SJSA1 (cell line): ENCODE measurements at regions not wholly inside any gene's neighbourhood (a gene's known extent, or its start where the extent isn't known, plus 50 kb on each side); places are given as distances from the start of the nearest gene placed in this dataset.

Source experiments
- DNase-seq, 2 experiments: peaks; one replicate each; pipeline ENCODE4 v3.0.0-alpha.2; 2015 to 2020; ENCODE audit warnings: low spot score in 2 of 2, low read depth in 1 of 2
- H3K27ac ChIP-seq: fragments of 250-450 bp; sonication (Bioruptor Pico); 2 replicates; pipeline ENCODE4 v1.5.1; 2020; ENCODE audit warnings: mild to moderate bottlenecking, moderate library complexity
- H3K27me3 ChIP-seq: fragments of 250-450 bp; sonication (Bioruptor Pico); replicated peaks from 2 replicates; pipeline ENCODE4 v1.5.1; 2020; ENCODE audit warnings: mild to moderate bottlenecking, moderate library complexity
- H3K36me3 ChIP-seq: fragments of 250-450 bp; sonication (Bioruptor Pico); 2 replicates; pipeline ENCODE4 v1.5.1; 2020; ENCODE audit warnings: mild to moderate bottlenecking
- H3K4me1 ChIP-seq: fragments of 250-450 bp; sonication (Bioruptor Pico); replicated peaks from 2 replicates; pipeline ENCODE4 v1.6.1; 2021; ENCODE audit warnings: mild to moderate bottlenecking
- H3K4me3 ChIP-seq: fragments of 250-450 bp; sonication (Bioruptor Pico); 2 replicates; pipeline ENCODE4 v1.5.1; 2020; ENCODE audit warnings: mild to moderate bottlenecking
- H3K9me3 ChIP-seq: fragments of 250-450 bp; sonication (Bioruptor Pico); replicated peaks from 2 replicates; pipeline ENCODE4 v1.5.1; 2020; ENCODE audit warnings: mild to moderate bottlenecking

- no peak for DNase-seq
- no peak overlapping the region for H3K27ac ChIP-seq
- peaks cover 4% of the 10 kb centered on the region for H3K4me1 ChIP-seq
- no peaks in the 10 kb centered on the region for H3K9me3 ChIP-seq
- no peaks in the 10 kb centered on the region for H3K27me3 ChIP-seq
- H3K4me3 ChIP-seq, result no peak overlapping the region
- no peaks in the 10 kb centered on the region for H3K36me3 ChIP-seq
These were observed 154.9 kb downstream of the ZNF608 start for GRCh38 chr5:124591583-124591982.

- Histone ChIP-seq H3K36me3 (no peaks in the 10 kb centered on the region), H3K4me1 (no peaks in the 10 kb centered on the region), H3K4me3 (no peak overlapping the region), H3K27me3 (no peaks in the 10 kb centered on the region), H3K27ac (no peak overlapping the region), H3K9me3 (no peaks in the 10 kb centered on the region)
- DNase-seq, result no peak
These were observed 155.8 kb downstream of the ZNF608 start for GRCh38 chr5:124590686-124591085.

GRCh38 chr5:124587280-124587679 is 159.2 kb downstream of the ZNF608 start:
- Histone ChIP-seq H3K27me3 (no peaks in the 10 kb centered on the region), H3K4me1 (peaks cover 12% of the 10 kb centered on the region), H3K4me3 (no peak overlapping the region), H3K9me3 (no peaks in the 10 kb centered on the region), H3K36me3 (no peaks in the 10 kb centered on the region), H3K27ac (no peak overlapping the region)
- DNase-seq, result no peak

- Histone ChIP-seq H3K9me3 (no peaks in the 10 kb centered on the region), H3K27me3 (no peaks in the 10 kb centered on the region), H3K4me3 (no peak overlapping the region), H3K27ac (no peak overlapping the region), H3K4me1 (peaks cover 12% of the 10 kb centered on the region), H3K36me3 (no peaks in the 10 kb centered on the region)
- no peak for DNase-seq
These were observed 161.3 kb downstream of the ZNF608 start for GRCh38 chr5:124584991-124585715.

GRCh38 chr5:124583469-124584350 is 162.7 kb downstream of the ZNF608 start:
- Histone ChIP-seq H3K27me3 (no peaks in the 10 kb centered on the region), H3K4me1 (peaks cover 12% of the 10 kb centered on the region), H3K36me3 (no peaks in the 10 kb centered on the region), H3K9me3 (no peaks in the 10 kb centered on the region), H3K27ac (no peak overlapping the region), H3K4me3 (no peak overlapping the region)
- DNase-seq, result peak in 1 of 2 experiments; percentile 70

- no peak overlapping the region for H3K27ac ChIP-seq
- H3K36me3 ChIP-seq, result no peaks in the 10 kb centered on the region
- no peak overlapping the region for H3K4me3 ChIP-seq
- H3K9me3 ChIP-seq, result no peaks in the 10 kb centered on the region
- peaks cover 12% of the 10 kb centered on the region for H3K4me1 ChIP-seq
- H3K27me3 ChIP-seq, result no peaks in the 10 kb centered on the region
- no peak for DNase-seq
These were observed 163.9 kb downstream of the ZNF608 start for GRCh38 chr5:124582561-124582840.

- Histone ChIP-seq H3K27ac (no peak overlapping the region), H3K27me3 (no peaks in the 10 kb centered on the region)
- DNase-seq, result no peak
These were observed 164.5 kb downstream of the ZNF608 start for GRCh38 chr5:124581738-124582560.

GRCh38 chr5:124580925-124581737 is 165.3 kb downstream of the ZNF608 start:
- H3K36me3 ChIP-seq, result no peaks in the 10 kb centered on the region
- H3K9me3 ChIP-seq, result no peaks in the 10 kb centered on the region
- H3K27me3 ChIP-seq, result no peaks in the 10 kb centered on the region
- H3K4me3 ChIP-seq, result no peak overlapping the region
- no peak overlapping the region for H3K27ac ChIP-seq
- H3K4me1 ChIP-seq, result peaks cover 12% of the 10 kb centered on the region
- DNase-seq, result no peak

More at GRCh38 chr5:124581738-124582560, 164.5 kb downstream of the ZNF608 start:
- no peak overlapping the region for H3K4me3 ChIP-seq
- H3K36me3 ChIP-seq, result no peaks in the 10 kb centered on the region
- peaks cover 12% of the 10 kb centered on the region for H3K4me1 ChIP-seq
- no peaks in the 10 kb centered on the region for H3K9me3 ChIP-seq

GRCh38 chr5:124580512-124580911 is 165.9 kb downstream of the ZNF608 start:
- no peaks in the 10 kb centered on the region for H3K36me3 ChIP-seq
- H3K4me1 ChIP-seq, result peaks cover 12% of the 10 kb centered on the region
- H3K27me3 ChIP-seq, result no peaks in the 10 kb centered on the region
- H3K9me3 ChIP-seq, result no peaks in the 10 kb centered on the region
- no peak for DNase-seq
- no peak overlapping the region for H3K27ac ChIP-seq
- H3K4me3 ChIP-seq, result no peak overlapping the region

- Histone ChIP-seq H3K27ac (no peak overlapping the region), H3K4me3 (no peak overlapping the region), H3K27me3 (no peaks in the 10 kb centered on the region), H3K4me1 (no peaks in the 10 kb centered on the region), H3K36me3 (no peaks in the 10 kb centered on the region), H3K9me3 (no peaks in the 10 kb centered on the region)
- no peak for DNase-seq
These were observed 169.5 kb downstream of the ZNF608 start for GRCh38 chr5:124576848-124577409.

- H3K4me1 ChIP-seq, result no peaks in the 10 kb centered on the region
- no peaks in the 10 kb centered on the region for H3K27me3 ChIP-seq
- no peak overlapping the region for H3K4me3 ChIP-seq
- no peak overlapping the region for H3K27ac ChIP-seq
- H3K9me3 ChIP-seq, result no peaks in the 10 kb centered on the region
- no peaks in the 10 kb centered on the region for H3K36me3 ChIP-seq
- no peak for DNase-seq
These were observed 170.7 kb downstream of the ZNF608 start for GRCh38 chr5:124575725-124576124.

GRCh38 chr5:124574521-124575436 is 171.7 kb downstream of the ZNF608 start:
- H3K9me3 ChIP-seq, result no peaks in the 10 kb centered on the region
- no peaks in the 10 kb centered on the region for H3K27me3 ChIP-seq
- H3K27ac ChIP-seq, result no peak overlapping the region
- no peaks in the 10 kb centered on the region for H3K36me3 ChIP-seq
- H3K4me3 ChIP-seq, result no peak overlapping the region
- no peaks in the 10 kb centered on the region for H3K4me1 ChIP-seq
- no peak for DNase-seq
